ENCODE measurements at regions not wholly inside any gene's neighbourhood (a gene's known extent, or its start where the extent isn't known, plus 50 kb on each side); places are given as distances from the start of the nearest gene placed in this dataset.

DNA sequence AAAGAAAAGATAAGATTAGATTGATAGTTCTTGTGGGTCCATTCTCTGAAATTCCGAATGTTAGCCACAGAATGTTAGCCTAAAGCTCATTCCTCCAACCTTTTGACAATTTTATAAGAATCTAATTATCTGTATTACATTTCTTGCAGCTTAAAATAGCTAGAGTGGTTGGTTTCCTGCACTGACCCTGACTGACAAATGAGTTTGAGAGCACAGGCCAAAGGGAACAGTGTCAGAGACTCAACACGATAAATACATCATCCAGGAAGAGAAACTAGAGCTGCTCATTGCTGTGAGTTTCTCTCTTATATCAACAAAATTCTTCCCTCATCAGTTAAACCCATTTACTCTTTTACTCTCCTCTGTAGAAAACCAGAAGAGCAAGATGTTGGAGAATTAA, 82.1 kb upstream of the PPM1J start:
- Histone ChIP-seq H3K9me3 (no peaks in the 10 kb centered on the region), H3K36me3 (no peaks in the 10 kb centered on the region), H3K4me1 (no peaks in the 10 kb centered on the region), H3K27me3 (no peaks in the 10 kb centered on the region), H3K4me3 (no peak overlapping the region), H3K27ac (no peak overlapping the region)
- intact Hi-C loops (cut with DNase I) = no loop called here
- TF ChIP-seq, protein P1, sequence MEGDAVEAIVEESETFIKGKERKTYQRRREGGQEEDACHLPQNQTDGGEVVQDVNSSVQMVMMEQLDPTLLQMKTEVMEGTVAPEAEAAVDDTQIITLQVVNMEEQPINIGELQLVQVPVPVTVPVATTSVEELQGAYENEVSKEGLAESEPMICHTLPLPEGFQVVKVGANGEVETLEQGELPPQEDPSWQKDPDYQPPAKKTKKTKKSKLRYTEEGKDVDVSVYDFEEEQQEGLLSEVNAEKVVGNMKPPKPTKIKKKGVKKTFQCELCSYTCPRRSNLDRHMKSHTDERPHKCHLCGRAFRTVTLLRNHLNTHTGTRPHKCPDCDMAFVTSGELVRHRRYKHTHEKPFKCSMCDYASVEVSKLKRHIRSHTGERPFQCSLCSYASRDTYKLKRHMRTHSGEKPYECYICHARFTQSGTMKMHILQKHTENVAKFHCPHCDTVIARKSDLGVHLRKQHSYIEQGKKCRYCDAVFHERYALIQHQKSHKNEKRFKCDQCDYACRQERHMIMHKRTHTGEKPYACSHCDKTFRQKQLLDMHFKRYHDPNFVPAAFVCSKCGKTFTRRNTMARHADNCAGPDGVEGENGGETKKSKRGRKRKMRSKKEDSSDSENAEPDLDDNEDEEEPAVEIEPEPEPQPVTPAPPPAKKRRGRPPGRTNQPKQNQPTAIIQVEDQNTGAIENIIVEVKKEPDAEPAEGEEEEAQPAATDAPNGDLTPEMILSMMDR (IDR thresholded peaks at IDR 0.05) = no peak
- DNase-seq = no peak
- no peak for ATAC-seq

- TF ChIP-seq, protein P1 (IDR thresholded peaks at IDR 0.05) = no peak
- no peak for DNase-seq
- no peaks in the 10 kb centered on the region for H3K36me3 ChIP-seq
- H3K4me3 ChIP-seq = no peak overlapping the region
- no peak overlapping the region for H3K27ac ChIP-seq
- ATAC-seq = no peak
- no peaks in the 10 kb centered on the region for H3K4me1 ChIP-seq
- intact Hi-C loops (cut with DNase I) = no loop called here
- H3K27me3 ChIP-seq = no peaks in the 10 kb centered on the region
- no peaks in the 10 kb centered on the region for H3K9me3 ChIP-seq
These were observed 79.6 kb upstream of the PPM1J start for GRCh38 chr1:112794654-112795239.

DNA sequence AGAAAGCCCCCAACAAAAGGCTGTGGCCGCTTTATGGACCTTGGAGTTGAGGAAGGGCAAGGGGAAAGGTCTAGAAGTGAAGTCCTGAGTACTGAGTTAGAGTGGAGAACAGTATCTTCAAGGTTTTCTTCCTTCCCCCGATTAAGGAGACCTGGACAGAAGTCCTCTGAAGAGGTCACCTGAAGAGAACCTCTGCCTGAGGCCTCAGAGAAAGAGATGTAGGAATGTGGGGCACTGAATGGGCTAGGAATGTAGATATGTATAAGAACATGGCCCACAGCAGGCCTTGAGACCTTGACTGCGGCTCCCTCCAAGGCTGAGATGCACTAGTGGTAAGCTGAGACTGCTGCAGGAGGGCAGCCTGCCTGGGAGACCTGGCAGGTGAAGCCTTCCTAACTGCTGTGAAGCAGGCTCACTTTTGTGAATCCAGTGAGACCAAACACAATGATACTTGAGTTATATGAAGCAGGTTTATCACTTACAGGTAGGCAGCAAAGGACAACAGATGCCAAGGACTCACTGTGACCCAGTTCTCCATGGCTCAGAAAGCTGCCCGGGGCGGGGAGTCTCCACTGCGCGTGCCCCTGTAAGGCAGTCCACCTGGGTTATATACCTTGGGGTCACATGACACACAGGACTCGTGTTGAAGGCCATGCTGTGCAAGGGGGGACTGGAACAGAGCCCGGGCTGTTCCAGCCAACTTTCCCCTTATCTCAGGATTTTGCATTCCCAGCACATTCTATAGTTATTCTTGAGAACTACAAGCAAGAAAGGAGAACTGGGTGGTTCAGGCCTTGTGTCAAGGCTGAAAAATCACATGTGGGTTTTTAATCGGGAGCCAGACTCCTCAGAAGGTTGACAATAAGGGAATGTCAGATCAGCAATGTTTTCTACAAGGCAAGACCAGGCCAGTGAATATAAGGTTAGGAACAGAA, 78.8 kb upstream of the PPM1J start:
- TF ChIP-seq, protein P1 (IDR thresholded peaks at IDR 0.05) = no peak
- DNase-seq (no peak), ATAC-seq (peak; percentile 29)
- no peak overlapping the region for H3K4me3 ChIP-seq
- intact Hi-C loops (cut with DNase I) = no loop called here
- no peak overlapping the region for H3K27ac ChIP-seq
- no peaks in the 10 kb centered on the region for H3K9me3 ChIP-seq
- H3K27me3 ChIP-seq = no peaks in the 10 kb centered on the region
- H3K4me1 ChIP-seq = no peaks in the 10 kb centered on the region
- no peaks in the 10 kb centered on the region for H3K36me3 ChIP-seq

DNA sequence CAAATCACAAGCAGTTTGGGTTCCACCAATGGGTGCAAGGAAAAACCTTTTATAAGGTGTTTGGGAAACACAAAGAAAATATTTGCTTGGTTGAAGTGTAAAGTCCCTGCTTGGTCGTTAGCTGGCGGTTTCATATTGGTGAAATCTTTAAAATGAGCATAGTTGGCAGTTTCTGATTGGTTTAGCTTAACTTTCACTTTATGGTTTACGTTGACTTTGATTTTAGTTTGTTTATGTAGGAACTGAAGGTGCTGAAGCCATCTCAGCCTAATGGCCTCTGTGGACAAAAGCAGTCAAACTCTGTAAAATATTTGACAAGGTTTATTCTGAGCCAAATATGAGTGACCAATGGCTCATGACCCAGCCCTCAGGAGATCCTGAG, 76.6 kb upstream of the PPM1J start:
- DNase-seq (no peak), ATAC-seq (no peak)
- Histone ChIP-seq H3K4me3 (no peak overlapping the region), H3K9me3 (no peaks in the 10 kb centered on the region), H3K27ac (no peak overlapping the region), H3K4me1 (no peaks in the 10 kb centered on the region), H3K36me3 (no peaks in the 10 kb centered on the region), H3K27me3 (no peaks in the 10 kb centered on the region)
- TF ChIP-seq, protein P1 (IDR thresholded peaks at IDR 0.05) = no peak
- intact Hi-C loops (cut with DNase I) = no loop called here

GRCh38 chr1:112790920-112791722, 76.0 kb upstream of the PPM1J start:
- Histone ChIP-seq H3K27me3 (no peaks in the 10 kb centered on the region), H3K27ac (no peak overlapping the region), H3K9me3 (no peaks in the 10 kb centered on the region), H3K36me3 (no peaks in the 10 kb centered on the region), H3K4me3 (no peak overlapping the region), H3K4me1 (no peaks in the 10 kb centered on the region)
- DNase-seq = no peak
- intact Hi-C loops (cut with DNase I) = no loop called here
- ATAC-seq = no peak
- TF ChIP-seq, protein P1 (IDR thresholded peaks at IDR 0.05) = no peak

Measured in upper lobe of right lung (tissue), 1 donor.